DND-41 (cell line): ENCODE measurements at regions not wholly inside any gene's neighbourhood (a gene's known extent, or its start where the extent isn't known, plus 50 kb on each side); places are given as distances from the start of the nearest gene placed in this dataset.

Experiments
- ATAC-seq: fragments of 200-7000 bp; cut with Tn5 transposase; 3 replicates; pipeline ENCODE4 v1.9.1; 2021; ENCODE audit warnings: low read depth; ENCODE audit not compliant: insufficient read depth
- DNase-seq: peaks from one replicate; pipeline ENCODE4 v3.0.0-alpha.2; 2020
- H2AFZ ChIP-seq: 2 replicates; pipeline ENCODE4 v1.6.0; 2012; ENCODE audit warnings: low read depth, low read length
- H3K27ac ChIP-seq: 2 replicates; pipeline ENCODE4 v1.5.1; 2012; ENCODE audit warnings: low read length, inconsistent platforms
- H3K27me3 ChIP-seq: fragments of 200-600 bp; sonication (generic); 2 replicates; pipeline ENCODE4 v1.6.0; 2012; ENCODE audit warnings: low read length, mild to moderate bottlenecking, inconsistent platforms; ENCODE audit not compliant: insufficient read depth, poor library complexity
- H3K36me3 ChIP-seq: 2 replicates; pipeline ENCODE4 v1.5.1; 2012; ENCODE audit warnings: low read length, inconsistent platforms; ENCODE audit not compliant: insufficient read depth
- H3K4me1 ChIP-seq: 2 replicates; pipeline ENCODE4 v1.5.1; 2012; ENCODE audit warnings: mild to moderate bottlenecking, low read length; ENCODE audit not compliant: insufficient read depth
- H3K4me2 ChIP-seq: 2 replicates; pipeline ENCODE4 v1.6.0; 2012; ENCODE audit warnings: mild to moderate bottlenecking, moderate library complexity, low read length, inconsistent platforms; ENCODE audit not compliant: insufficient read depth
- H3K4me3 ChIP-seq, 2 experiments: fragments of 200-600 bp in 1 of 2; shearing (Covaris generic) in 1 of 2; 2 replicates each; pipeline ENCODE4 v1.5.1; 2012 to 2016; ENCODE audit warnings: inconsistent platforms in 2 of 2, low read length in 2 of 2, mild to moderate bottlenecking in 2 of 2, low read depth in 1 of 2, moderate library complexity in 1 of 2
- H3K79me2 ChIP-seq: 2 replicates; pipeline ENCODE4 v1.6.0; 2012; ENCODE audit warnings: low read length, inconsistent platforms; ENCODE audit not compliant: insufficient read depth
- H3K9ac ChIP-seq: 2 replicates; pipeline ENCODE4 v1.6.0; 2012; ENCODE audit warnings: low read depth, mild to moderate bottlenecking, inconsistent platforms, low read length, moderate library complexity
- H3K9me3 ChIP-seq: 2 replicates; pipeline ENCODE4 v1.5.1; 2012; ENCODE audit warnings: low read length, moderate library complexity, mild to moderate bottlenecking, inconsistent platforms; ENCODE audit not compliant: insufficient read depth, severe bottlenecking
- H4K20me1 ChIP-seq: 2 replicates; pipeline ENCODE4 v1.6.0; 2012; ENCODE audit warnings: low read length; ENCODE audit not compliant: insufficient read depth
- CTCF ChIP-seq: IDR thresholded peaks from 2 replicates; pipeline ENCODE4 v1.5.1; 2012; ENCODE audit warnings: borderline replicate concordance, low read length, moderate library complexity, mild to moderate bottlenecking; ENCODE audit not compliant: poor library complexity, severe bottlenecking; ENCODE audit errors: extremely low read depth
- EZH2 ChIP-seq: IDR thresholded peaks from 3 replicates; pipeline ENCODE4 v1.6.1; 2012; ENCODE audit warnings: borderline replicate concordance, low read depth, mild to moderate bottlenecking, moderate library complexity, low read length, inconsistent platforms; ENCODE audit not compliant: severe bottlenecking

GRCh38 chr4:17097362-17097761, 198.9 kb upstream of the LDB2 start:
- Histone ChIP-seq H3K36me3 (no peaks in the 10 kb centered on the region), H3K4me3 (no peak overlapping the region), H3K4me1 (no peaks in the 10 kb centered on the region), H2AFZ (no peak overlapping the region), H3K9ac (no peak overlapping the region), H3K9me3 (no peaks in the 10 kb centered on the region), H3K4me2 (no peak overlapping the region), H3K27me3 (no peaks in the 10 kb centered on the region), H4K20me1 (no peaks in the 10 kb centered on the region), H3K27ac (no peak overlapping the region), H3K79me2 (no peaks in the 10 kb centered on the region)
- TF ChIP-seq EZH2 (no peak), CTCF (no peak)
- ATAC-seq (no peak), DNase-seq (no peak)

- no peaks in the 10 kb centered on the region for H3K79me2 ChIP-seq
- H3K27ac ChIP-seq: no peak overlapping the region
- no peak overlapping the region for H3K4me3 ChIP-seq
- DNase-seq: no peak
- no peaks in the 10 kb centered on the region for H3K36me3 ChIP-seq
- H3K9ac ChIP-seq: no peak overlapping the region
- H2AFZ ChIP-seq: no peak overlapping the region
- ATAC-seq: no peak
- no peaks in the 10 kb centered on the region for H4K20me1 ChIP-seq
- H3K4me2 ChIP-seq: no peak overlapping the region
- no peaks in the 10 kb centered on the region for H3K27me3 ChIP-seq
- H3K4me1 ChIP-seq: no peaks in the 10 kb centered on the region
- H3K9me3 ChIP-seq: no peaks in the 10 kb centered on the region
- no peak for TF ChIP-seq EZH2
- TF ChIP-seq CTCF: no peak
Measured at GRCh38 chr4:17096692-17097091, 198.2 kb upstream of the LDB2 start.

GRCh38 chr4:17095771-17096170, 197.3 kb upstream of the LDB2 start:
- H3K9ac ChIP-seq: no peak overlapping the region
- H3K9me3 ChIP-seq: no peaks in the 10 kb centered on the region
- H2AFZ ChIP-seq: no peak overlapping the region
- no peaks in the 10 kb centered on the region for H3K79me2 ChIP-seq
- no peaks in the 10 kb centered on the region for H4K20me1 ChIP-seq
- ATAC-seq: no peak
- no peaks in the 10 kb centered on the region for H3K27me3 ChIP-seq
- DNase-seq: no peak
- no peak overlapping the region for H3K27ac ChIP-seq
- TF ChIP-seq CTCF (no peak), EZH2 (no peak)
- H3K4me1 ChIP-seq: no peaks in the 10 kb centered on the region
- H3K36me3 ChIP-seq: no peaks in the 10 kb centered on the region
- H3K4me2 ChIP-seq: no peak overlapping the region
- no peak overlapping the region for H3K4me3 ChIP-seq

GRCh38 chr4:17094876-17095210, 196.4 kb upstream of the LDB2 start:
- H3K9me3 ChIP-seq: no peaks in the 10 kb centered on the region
- TF ChIP-seq CTCF: no peak
- TF ChIP-seq EZH2: no peak
- no peak overlapping the region for H3K9ac ChIP-seq
- no peaks in the 10 kb centered on the region for H3K36me3 ChIP-seq
- no peaks in the 10 kb centered on the region for H3K4me1 ChIP-seq
- no peak overlapping the region for H3K4me2 ChIP-seq
- DNase-seq (no peak), ATAC-seq (no peak)
- H3K79me2 ChIP-seq: no peaks in the 10 kb centered on the region
- no peak overlapping the region for H2AFZ ChIP-seq
- no peaks in the 10 kb centered on the region for H3K27me3 ChIP-seq
- no peak overlapping the region for H3K27ac ChIP-seq
- H3K4me3 ChIP-seq: no peak overlapping the region
- H4K20me1 ChIP-seq: no peaks in the 10 kb centered on the region
